OCI-LY7 (cell line): ENCODE measurements at regions not wholly inside any gene's neighbourhood (a gene's known extent, or its start where the extent isn't known, plus 50 kb on each side); places are given as distances from the start of the nearest gene placed in this dataset.

Experiments used
- BruUV-seq: library from RNA; stranded (reverse); fragments of 400-500 nt; replicated peaks from 2 replicates; lab custom pipeline; 2021; lab: Mats Ljungman, UMichigan
- CTCF ChIA-PET: fragments of 300-600 bp; sonication (Branson Sonifier 250); formaldehyde crosslinking; loops from one replicate; lab custom pipeline; 2022; ENCODE audit warnings: antibody characterized with exemption; ENCODE audit not compliant: unreplicated experiment; lab: Charles Lee
- POLR2A ChIA-PET: fragments of 300-600 bp; sonication (Branson Sonifier 250); formaldehyde crosslinking; loops from one replicate; lab custom pipeline; 2022; ENCODE audit warnings: antibody characterized with exemption; lab: Charles Lee
- DNase-seq: peaks from one replicate; pipeline ENCODE4 v3.0.0-alpha.2; 2015; ENCODE audit warnings: low spot score
- H2AFZ ChIP-seq: fragments of 200-600 bp; sonication (generic), shearing (Covaris generic); 2 replicates; pipeline ENCODE4 v1.6.1; 2014; ENCODE audit warnings: mild to moderate bottlenecking, antibody characterized with exemption, low read length, moderate library complexity
- H3K27ac ChIP-seq: fragments of 200-600 bp; sonication (generic); 2 replicates; pipeline ENCODE4 v1.5.1; 2014; ENCODE audit warnings: mixed run types, low read depth, mild to moderate bottlenecking, moderate library complexity, low read length, inconsistent platforms; ENCODE audit not compliant: poor library complexity, severe bottlenecking
- H3K36me3 ChIP-seq: fragments of 200-600 bp; sonication (generic); 2 replicates; pipeline ENCODE4 v1.6.1; 2014; ENCODE audit warnings: mild to moderate bottlenecking, antibody characterized with exemption, low read length, moderate library complexity, mixed read lengths; ENCODE audit not compliant: insufficient read depth
- H3K4me1 ChIP-seq: fragments of 200-600 bp; sonication (generic); 2 replicates; pipeline ENCODE4 v1.5.1; 2014; ENCODE audit warnings: mild to moderate bottlenecking, low read length; ENCODE audit not compliant: insufficient read depth, poor library complexity, severe bottlenecking
- H3K4me2 ChIP-seq: fragments of 200-600 bp; sonication (generic); 2 replicates; pipeline ENCODE4 v1.6.1; 2014; ENCODE audit warnings: mild to moderate bottlenecking, low read length
- H3K4me3 ChIP-seq: fragments of 200-600 bp; sonication (generic); 2 replicates; pipeline ENCODE4 v1.5.1; 2014; ENCODE audit warnings: mild to moderate bottlenecking, low read depth, low read length; ENCODE audit not compliant: poor library complexity, severe bottlenecking
- H3K79me2 ChIP-seq: fragments of 200-600 bp; sonication (generic); 2 replicates; pipeline ENCODE4 v1.6.1; 2016; ENCODE audit warnings: low read depth, mild to moderate bottlenecking, low read length, moderate library complexity, mixed read lengths; ENCODE audit not compliant: insufficient read depth
- H3K9me2 ChIP-seq: fragments of 200-600 bp; sonication (generic); 2 replicates; pipeline ENCODE4 v1.6.1; 2016; ENCODE audit warnings: mild to moderate bottlenecking, low read length, mixed read lengths; ENCODE audit not compliant: insufficient read depth
- H3K9me3 ChIP-seq: fragments of 200-600 bp; sonication (generic); 2 replicates; pipeline ENCODE4 v1.6.1; 2014; ENCODE audit warnings: mild to moderate bottlenecking, mixed run types, low read length, mixed read lengths
- H4K20me1 ChIP-seq: fragments of 200-600 bp; sonication (generic); 2 replicates; pipeline ENCODE4 v1.6.1; 2014; ENCODE audit warnings: mild to moderate bottlenecking, antibody characterized with exemption, low read length, moderate library complexity, mixed read lengths; ENCODE audit not compliant: insufficient read depth
- EZH2phosphoT487 ChIP-seq: fragments of 200-600 bp; sonication (generic); IDR thresholded peaks from 2 replicates; pipeline ENCODE4 v1.6.1; 2018; ENCODE audit warnings: low read depth, borderline replicate concordance, mild to moderate bottlenecking, mixed run types, antibody characterized with exemption, low read length, moderate library complexity, mixed read lengths
- intact Hi-C: fragments of 100-400 bp; cut with micrococcal nuclease; formaldehyde crosslinking; loops from one replicate; pipeline ENCODE4 v1.10.0; 2022; ENCODE audit not compliant: unreplicated experiment
- TF ChIP-seq, protein P1 (sequence below): fragments of 200-600 bp; sonication (generic); conservative IDR thresholded peaks from 2 replicates; pipeline ENCODE4 v1.5.1; 2014; ENCODE audit warnings: mild to moderate bottlenecking, antibody characterized with exemption, low read length, moderate library complexity, mixed read lengths

DNA sequence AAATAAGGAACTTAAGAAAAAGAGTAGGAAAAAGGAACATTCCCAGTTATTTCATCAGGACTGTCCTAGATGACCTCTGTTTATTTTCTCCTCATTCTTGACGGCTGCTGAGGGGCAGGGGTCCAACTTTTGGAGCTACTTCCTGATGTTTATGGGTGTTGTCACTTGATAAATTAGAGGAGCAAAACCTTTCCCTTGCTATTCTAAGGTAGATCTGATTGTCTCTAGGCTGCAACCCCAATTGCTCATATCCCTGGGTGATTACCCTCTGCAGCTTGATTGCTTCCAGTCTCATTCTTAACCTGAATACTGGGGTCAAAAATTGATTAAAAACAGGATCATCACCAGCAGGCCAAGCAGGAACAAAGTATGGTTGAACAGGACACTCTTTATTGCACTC is 311.0 kb upstream of the NDN start:
- no peak overlapping the region for H3K4me3 ChIP-seq

GRCh38 chr15:24008476-24008875 is 321.4 kb upstream of the NDN start:
- DNase-seq: no peak
- Histone ChIP-seq H3K4me3 (no peak overlapping the region), H3K9me2 (no peaks in the 10 kb centered on the region), H2AFZ (no peak overlapping the region), H3K79me2 (no peaks in the 10 kb centered on the region), H3K9me3 (no peaks in the 10 kb centered on the region; the same call in 1 of the 2 replicates), H3K36me3 (no peaks in the 10 kb centered on the region), H3K4me2 (no peak overlapping the region), H4K20me1 (no peaks in the 10 kb centered on the region), H3K27ac (no peak overlapping the region), H3K4me1 (no peaks in the 10 kb centered on the region)
- BruUV-seq: no TSS peak
- POLR2A ChIA-PET: no interaction called here
- CTCF ChIA-PET: no interaction called here
- no peak for TF ChIP-seq EZH2phosphoT487
- TF ChIP-seq, protein P1, sequence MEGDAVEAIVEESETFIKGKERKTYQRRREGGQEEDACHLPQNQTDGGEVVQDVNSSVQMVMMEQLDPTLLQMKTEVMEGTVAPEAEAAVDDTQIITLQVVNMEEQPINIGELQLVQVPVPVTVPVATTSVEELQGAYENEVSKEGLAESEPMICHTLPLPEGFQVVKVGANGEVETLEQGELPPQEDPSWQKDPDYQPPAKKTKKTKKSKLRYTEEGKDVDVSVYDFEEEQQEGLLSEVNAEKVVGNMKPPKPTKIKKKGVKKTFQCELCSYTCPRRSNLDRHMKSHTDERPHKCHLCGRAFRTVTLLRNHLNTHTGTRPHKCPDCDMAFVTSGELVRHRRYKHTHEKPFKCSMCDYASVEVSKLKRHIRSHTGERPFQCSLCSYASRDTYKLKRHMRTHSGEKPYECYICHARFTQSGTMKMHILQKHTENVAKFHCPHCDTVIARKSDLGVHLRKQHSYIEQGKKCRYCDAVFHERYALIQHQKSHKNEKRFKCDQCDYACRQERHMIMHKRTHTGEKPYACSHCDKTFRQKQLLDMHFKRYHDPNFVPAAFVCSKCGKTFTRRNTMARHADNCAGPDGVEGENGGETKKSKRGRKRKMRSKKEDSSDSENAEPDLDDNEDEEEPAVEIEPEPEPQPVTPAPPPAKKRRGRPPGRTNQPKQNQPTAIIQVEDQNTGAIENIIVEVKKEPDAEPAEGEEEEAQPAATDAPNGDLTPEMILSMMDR: no peak
- intact Hi-C loops: no loop called here

More for the DNA sequence above, 311.0 kb upstream of the NDN start:
- H3K9me3 ChIP-seq: no peaks in the 10 kb centered on the region
- intact Hi-C loops: no loop called here
- H4K20me1 ChIP-seq: no peaks in the 10 kb centered on the region
- no TSS peak for BruUV-seq
- H3K4me1 ChIP-seq: no peaks in the 10 kb centered on the region
- no peak overlapping the region for H2AFZ ChIP-seq
- TF ChIP-seq EZH2phosphoT487: no peak
- TF ChIP-seq, protein P1: no peak
- no peaks in the 10 kb centered on the region for H3K9me2 ChIP-seq
- DNase-seq: no peak
- no peak overlapping the region for H3K4me2 ChIP-seq
- no peak overlapping the region for H3K27ac ChIP-seq
- CTCF ChIA-PET: no interaction called here
- H3K79me2 ChIP-seq: no peaks in the 10 kb centered on the region
- POLR2A ChIA-PET: no interaction called here
- H3K36me3 ChIP-seq: no peaks in the 10 kb centered on the region

DNA sequence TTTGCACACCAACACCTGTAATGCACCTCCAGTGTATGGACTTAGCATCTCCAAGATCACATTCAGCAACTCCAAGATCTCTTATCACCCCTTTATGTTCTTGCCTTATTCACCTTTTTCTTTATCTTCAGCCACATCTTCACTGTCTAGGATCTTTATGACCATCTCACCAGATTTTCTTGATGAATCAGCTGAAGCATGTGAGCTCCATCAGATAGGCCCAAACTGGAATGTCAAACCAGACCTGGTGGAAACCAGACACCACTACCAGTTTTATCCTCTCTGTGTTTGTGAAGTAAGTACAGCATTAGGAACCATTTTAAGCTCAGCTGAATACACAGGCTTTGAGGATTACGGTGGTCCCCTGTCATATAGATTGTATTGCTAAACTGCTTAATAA is 330.4 kb upstream of the NDN start:
- CTCF ChIA-PET: no interaction called here
- intact Hi-C loops: no loop called here
- POLR2A ChIA-PET: no interaction called here

More for the DNA sequence above, 330.4 kb upstream of the NDN start:
- no peak overlapping the region for H3K27ac ChIP-seq
- no peaks in the 10 kb centered on the region for H3K36me3 ChIP-seq
- BruUV-seq: no TSS peak
- no peak overlapping the region for H3K4me2 ChIP-seq
- H3K79me2 ChIP-seq: no peaks in the 10 kb centered on the region
- no peaks in the 10 kb centered on the region for H3K4me1 ChIP-seq
- no peaks in the 10 kb centered on the region for H4K20me1 ChIP-seq
- TF ChIP-seq, protein P1: no peak
- no peak for TF ChIP-seq EZH2phosphoT487
- DNase-seq: no peak
- H3K4me3 ChIP-seq: no peak overlapping the region
- H3K9me3 ChIP-seq: no peaks in the 10 kb centered on the region
- no peaks in the 10 kb centered on the region for H3K9me2 ChIP-seq
- H2AFZ ChIP-seq: no peak overlapping the region
